RWPE1 (cell line): ENCODE measurements at regions not wholly inside any gene's neighbourhood (a gene's known extent, or its start where the extent isn't known, plus 50 kb on each side); places are given as distances from the start of the nearest gene placed in this dataset.
"Not testable (repeated sequence)": the region's sequence is repeated elsewhere in the genome, so short reads cannot be mapped to it uniquely, and the experiment has no call there.

ENCODE experiments used
- CTCF ChIA-PET: fragments of 350-600 bp; sonication (Branson Sonifier 250); formaldehyde crosslinking; extraction: SDS; loops from one replicate; lab custom pipeline; 2021; lab: Yijun Ruan, JAX
- POLR2A ChIA-PET: fragments of 400-600 bp; formaldehyde crosslinking; extraction: SDS; loops from one replicate; lab custom pipeline; 2020; ENCODE audit warnings: antibody characterized with exemption; ENCODE audit not compliant: low non-redundant PET; lab: Yijun Ruan, JAX
- DNase-seq: peaks from one replicate; pipeline ENCODE4 v3.0.0; 2012; ENCODE audit warnings: low spot score
- H3K27ac ChIP-seq: fragments of 450-650 bp; 2 replicates; pipeline ENCODE4 v1.5.1; 2017
- CTCF ChIP-seq: fragments of 450-650 bp; conservative IDR thresholded peaks from 2 replicates; pipeline ENCODE4 v1.5.1; 2017; ENCODE audit warnings: low read depth, mild to moderate bottlenecking

DNA sequence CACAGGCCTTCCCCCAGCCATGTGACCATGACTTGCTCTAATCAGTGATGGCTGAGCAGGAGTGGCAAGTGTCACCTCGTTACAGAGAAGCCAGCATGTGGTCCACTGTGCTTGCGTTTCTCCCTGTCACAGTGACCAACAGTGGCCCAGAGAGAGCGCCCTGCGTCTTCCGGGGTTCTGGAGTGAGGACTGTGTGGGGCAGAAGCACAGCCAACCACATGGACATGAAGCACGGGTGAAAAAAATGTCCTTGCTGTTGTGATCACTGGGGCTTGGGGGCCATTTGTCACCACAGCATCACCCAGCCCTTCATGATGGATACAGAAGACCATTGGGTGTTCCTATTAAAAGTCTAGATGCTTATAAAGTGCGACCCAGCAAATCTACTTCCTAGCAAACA lies 174.6 kb upstream of the C14orf180 start:
- no peak for DNase-seq
- CTCF ChIA-PET: interaction anchor here (0.6 to 0.9 kb wide), 2 partner anchors 12 to 269 kb away, joined by 3 to 4 read pairs; no protein-coding TSS in a partner anchor
- TF ChIP-seq CTCF: no peak
- POLR2A ChIA-PET: no interaction called here
- H3K27ac ChIP-seq: no peak overlapping the region

GRCh38 chr14:104405360-104406226 lies 174.0 kb upstream of the C14orf180 start:
- TF ChIP-seq CTCF: no peak
- POLR2A ChIA-PET: no interaction called here
- no peak overlapping the region for H3K27ac ChIP-seq
- CTCF ChIA-PET: interaction anchor here (0.6 to 0.9 kb wide), 2 partner anchors 13 to 270 kb away, joined by 3 to 4 read pairs; no protein-coding TSS in a partner anchor
- DNase-seq: no peak

DNA sequence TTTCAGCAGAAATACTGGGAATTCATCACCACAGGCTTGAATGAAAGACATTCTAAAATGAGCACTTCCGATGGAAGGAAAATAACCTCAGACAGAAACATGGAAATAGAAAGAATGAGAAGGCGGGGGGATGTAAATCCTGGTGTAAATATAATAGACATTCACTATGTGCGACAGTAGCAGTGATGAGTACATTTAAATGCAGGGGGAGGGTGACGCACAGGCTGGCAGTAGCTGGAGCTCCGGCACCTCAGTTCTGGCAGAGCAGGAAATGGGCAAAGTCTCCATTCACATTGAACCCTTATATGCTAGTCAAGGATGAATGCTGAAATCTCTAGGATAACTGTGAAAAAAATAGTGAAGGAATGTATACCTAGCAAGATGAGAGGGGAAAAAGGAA lies 172.7 kb upstream of the C14orf180 start:
- ChIA-PET CTCF (no interaction called here), POLR2A (no interaction called here)
- TF ChIP-seq CTCF: no peak
- DNase-seq: no peak
- H3K27ac ChIP-seq: no peak overlapping the region

GRCh38 chr14:104416383-104416782 lies 163.2 kb upstream of the C14orf180 start:
- H3K27ac ChIP-seq: no peak overlapping the region
- DNase-seq: no peak
- no peak for TF ChIP-seq CTCF
- ChIA-PET CTCF (interaction anchor here (1.0 kb wide), 1 partner anchor 148 kb away, joined by 4 read pairs; no protein-coding TSS in a partner anchor), POLR2A (no interaction called here)

GRCh38 chr14:104419865-104420505 lies 159.6 kb upstream of the C14orf180 start:
- POLR2A ChIA-PET: no interaction called here

GRCh38 chr14:104420523-104420922 lies 159.0 kb upstream of the C14orf180 start:
- CTCF ChIA-PET, POLR2A ChIA-PET, DNase-seq, H3K27ac ChIP-seq: not testable (repeated sequence)

More at GRCh38 chr14:104419865-104420505, 159.6 kb upstream of the C14orf180 start:
- no peak for DNase-seq
- no peak overlapping the region for H3K27ac ChIP-seq
- no peak for TF ChIP-seq CTCF
- CTCF ChIA-PET: no interaction called here
